GM19324 (cell line): ENCODE measurements at regions not wholly inside any gene's neighbourhood (a gene's known extent, or its start where the extent isn't known, plus 50 kb on each side); places are given as distances from the start of the nearest gene placed in this dataset.
A peak's percentile ranks its signal among the peaks of the same experiment; 100 is the strongest.
"Not testable (repeated sequence)": the region's sequence is repeated elsewhere in the genome, so short reads cannot be mapped to it uniquely, and the experiment has no call there.

Experiments used
- ATAC-seq: cut with Tn5 transposase; IDR thresholded peaks from one replicate; pipeline ENCODE4 v1.9.1; 2021; ENCODE audit warnings: mild to moderate bottlenecking, moderate library complexity; ENCODE audit not compliant: unreplicated experiment, low FRiP score

- no peak for ATAC-seq
These were observed 406.0 kb upstream of the SEMA6A start for GRCh38 chr5:116980581-116980980.

GRCh38 chr5:116976767-116977166 lies 402.1 kb upstream of the SEMA6A start:
- no peak for ATAC-seq

GRCh38 chr5:116971131-116971530 lies 396.5 kb upstream of the SEMA6A start:
- no peak for ATAC-seq

- ATAC-seq, result no peak
These were observed 395.7 kb upstream of the SEMA6A start for GRCh38 chr5:116970318-116970717.

- no peak for ATAC-seq
These were observed 389.8 kb upstream of the SEMA6A start for GRCh38 chr5:116964438-116964837.

GRCh38 chr5:116961021-116961420 lies 386.4 kb upstream of the SEMA6A start:
- ATAC-seq, result no peak

GRCh38 chr5:116959843-116960242 lies 385.2 kb upstream of the SEMA6A start:
- ATAC-seq, result peak; percentile 68

GRCh38 chr5:116953251-116953930 lies 378.8 kb upstream of the SEMA6A start:
- ATAC-seq, result no peak

- no peak for ATAC-seq
These were observed 376.6 kb upstream of the SEMA6A start for GRCh38 chr5:116951219-116951618.

- ATAC-seq, result peak; percentile 99
These were observed 373.3 kb upstream of the SEMA6A start for GRCh38 chr5:116947691-116948528.

GRCh38 chr5:116945613-116946382 lies 371.2 kb upstream of the SEMA6A start:
- not testable (repeated sequence) for ATAC-seq

GRCh38 chr5:116944183-116944582 lies 369.6 kb upstream of the SEMA6A start:
- ATAC-seq, result no peak

GRCh38 chr5:116942622-116943021 lies 368.0 kb upstream of the SEMA6A start:
- no peak for ATAC-seq

GRCh38 chr5:116939641-116940040 lies 365.0 kb upstream of the SEMA6A start:
- ATAC-seq, result no peak

GRCh38 chr5:116938488-116938887 lies 363.9 kb upstream of the SEMA6A start:
- no peak for ATAC-seq

GRCh38 chr5:116935561-116936162 lies 361.0 kb upstream of the SEMA6A start:
- no peak for ATAC-seq

GRCh38 chr5:116930616-116931015 lies 356.0 kb upstream of the SEMA6A start:
- no peak for ATAC-seq

GRCh38 chr5:116923344-116923743 lies 348.7 kb upstream of the SEMA6A start:
- no peak for ATAC-seq

GRCh38 chr5:116922532-116922931 lies 347.9 kb upstream of the SEMA6A start:
- peak; percentile 77 for ATAC-seq

GRCh38 chr5:116914869-116915504 lies 340.4 kb upstream of the SEMA6A start:
- ATAC-seq, result no peak
